H9 (cell line): ENCODE measurements at regions not wholly inside any gene's neighbourhood (a gene's known extent, or its start where the extent isn't known, plus 50 kb on each side); places are given as distances from the start of the nearest gene placed in this dataset.

Experiments used
- DNase-seq: peaks from one replicate; pipeline ENCODE4 v3.0.0-alpha.2; 2017
- H2AFZ ChIP-seq: one replicate; pipeline ENCODE4 v1.6.1; 2013; ENCODE audit warnings: mild to moderate bottlenecking, low read length, control low read depth, moderate library complexity
- H2AK5ac ChIP-seq: 2 replicates; pipeline ENCODE4 v1.6.1; 2013; ENCODE audit warnings: low read length, control low read depth, mixed read lengths; ENCODE audit not compliant: insufficient read length
- H2BK120ac ChIP-seq: one replicate; pipeline ENCODE4 v1.6.1; 2013; ENCODE audit warnings: low read depth, mild to moderate bottlenecking, low read length, control low read depth, inconsistent platforms; ENCODE audit not compliant: poor library complexity, severe bottlenecking
- H2BK12ac ChIP-seq: 2 replicates; pipeline ENCODE4 v1.6.1; 2013; ENCODE audit warnings: low read length, control low read depth, mixed read lengths, low read depth; ENCODE audit not compliant: insufficient read length
- H2BK15ac ChIP-seq: 2 replicates; pipeline ENCODE4 v1.6.1; 2013; ENCODE audit warnings: low read depth, low read length, control low read depth
- H2BK20ac ChIP-seq: one replicate; pipeline ENCODE4 v1.6.1; 2013; ENCODE audit warnings: low read depth, mild to moderate bottlenecking, low read length, control low read depth, inconsistent platforms; ENCODE audit not compliant: poor library complexity, severe bottlenecking
- H2BK5ac ChIP-seq: 2 replicates; pipeline ENCODE4 v1.6.1; 2013; ENCODE audit warnings: low read length, control low read depth, mixed read lengths; ENCODE audit not compliant: insufficient read length
- H3K14ac ChIP-seq: 2 replicates; pipeline ENCODE4 v1.6.1; 2013; ENCODE audit warnings: low read length, control low read depth; ENCODE audit not compliant: insufficient read depth
- H3K18ac ChIP-seq: 2 replicates; pipeline ENCODE4 v1.6.1; 2013; ENCODE audit warnings: low read depth, mild to moderate bottlenecking, mixed read lengths, low read length, control low read depth; ENCODE audit not compliant: insufficient read length
- H3K23ac ChIP-seq: 2 replicates; pipeline ENCODE4 v1.6.1; 2013; ENCODE audit warnings: low read length, control low read depth, mixed read lengths, low read depth; ENCODE audit not compliant: insufficient read length
- H3K23me2 ChIP-seq: 2 replicates; pipeline ENCODE4 v1.6.1; 2013; ENCODE audit warnings: low read depth, mild to moderate bottlenecking, mixed read lengths, low read length, control low read depth; ENCODE audit not compliant: insufficient read length, poor library complexity, severe bottlenecking
- H3K27ac ChIP-seq: 2 replicates; pipeline ENCODE4 v1.5.1; 2013; ENCODE audit warnings: low read length, control low read depth, mixed read lengths, low read depth; ENCODE audit not compliant: insufficient read length
- H3K27me3 ChIP-seq: 2 replicates; pipeline ENCODE4 v1.6.1; 2013; ENCODE audit warnings: low read length, control low read depth, inconsistent platforms; ENCODE audit not compliant: insufficient read depth
- H3K4ac ChIP-seq: 2 replicates; pipeline ENCODE4 v1.6.1; 2013; ENCODE audit warnings: low read depth, mild to moderate bottlenecking, control low read depth, inconsistent platforms, low read length, moderate library complexity
- H3K4me1 ChIP-seq: 2 replicates; pipeline ENCODE4 v1.6.1; 2013; ENCODE audit warnings: low read length, control low read depth, inconsistent platforms; ENCODE audit not compliant: insufficient read depth
- H3K4me2 ChIP-seq: 2 replicates; pipeline ENCODE4 v1.6.1; 2013; ENCODE audit warnings: low read length, control low read depth, mixed read lengths; ENCODE audit not compliant: insufficient read length, insufficient read depth
- H3K56ac ChIP-seq: 2 replicates; pipeline ENCODE4 v1.6.1; 2013; ENCODE audit warnings: low read depth, mild to moderate bottlenecking, mixed read lengths, low read length, control low read depth; ENCODE audit not compliant: insufficient read length
- H3K79me1 ChIP-seq: 2 replicates; pipeline ENCODE4 v1.6.1; 2013; ENCODE audit warnings: low read depth, mild to moderate bottlenecking, moderate library complexity, low read length, control low read depth, inconsistent platforms; ENCODE audit not compliant: insufficient read depth, poor library complexity, severe bottlenecking
- H3K79me2 ChIP-seq: 2 replicates; pipeline ENCODE4 v1.6.1; 2013; ENCODE audit warnings: low read length, control low read depth, inconsistent platforms; ENCODE audit not compliant: insufficient read depth
- H3K9ac ChIP-seq: 2 replicates; pipeline ENCODE4 v1.6.1; 2013; ENCODE audit warnings: low read length, control low read depth, mixed read lengths; ENCODE audit not compliant: insufficient read length; ENCODE audit errors: extremely low read depth
- H3K9me3 ChIP-seq: one replicate; pipeline ENCODE4 v1.6.1; 2013; ENCODE audit warnings: low read depth, low read length, inconsistent platforms; ENCODE audit not compliant: control insufficient read depth
- H3T11ph ChIP-seq: one replicate; pipeline ENCODE4 v1.6.1; 2013; ENCODE audit warnings: mild to moderate bottlenecking, low read length, control low read depth, inconsistent platforms
- H4K20me1 ChIP-seq: one replicate; pipeline ENCODE4 v1.6.1; 2013; ENCODE audit not compliant: control insufficient read depth, insufficient read length, insufficient read depth
- H4K5ac ChIP-seq: 2 replicates; pipeline ENCODE4 v1.6.1; 2013; ENCODE audit warnings: low read depth, mild to moderate bottlenecking, mixed read lengths, low read length, control low read depth; ENCODE audit not compliant: insufficient read length
- H4K8ac ChIP-seq: replicated peaks from 2 replicates; pipeline ENCODE4 v1.6.1; 2013; ENCODE audit warnings: low read length, control low read depth, mixed read lengths, low read depth; ENCODE audit not compliant: insufficient read length
- H4K91ac ChIP-seq: 2 replicates; pipeline ENCODE4 v1.6.1; 2013; ENCODE audit warnings: low read depth, mild to moderate bottlenecking, moderate library complexity, mixed read lengths, low read length, control low read depth; ENCODE audit not compliant: insufficient read length
- H3K27ac Mint-ChIP-seq, 3 experiments: 2 replicates in 2 of 3; 3 replicates in 1 of 3; pipeline ENCODE4 v1.8.0; 2020 to 2021; ENCODE audit warnings: mixed read lengths in 3 of 3, mild to moderate bottlenecking in 1 of 3, moderate library complexity in 1 of 3
- H3K27me3 Mint-ChIP-seq: 2 replicates; pipeline ENCODE4 v1.8.0; 2021; ENCODE audit warnings: low read depth, mild to moderate bottlenecking, moderate library complexity, mixed read lengths
- H3K36me3 Mint-ChIP-seq, 3 experiments: 2 replicates in 2 of 3; 3 replicates in 1 of 3; pipeline ENCODE4 v1.8.0; 2020 to 2021; ENCODE audit warnings: low read depth in 3 of 3, mixed read lengths in 3 of 3; ENCODE audit not compliant: insufficient read depth in 1 of 3
- H3K4me1 Mint-ChIP-seq, 2 experiments: 2 replicates each; pipeline ENCODE4 v1.8.0; 2020; ENCODE audit warnings: mixed read lengths in 2 of 2
- H3K4me3 Mint-ChIP-seq, 2 experiments: 2 replicates in 1 of 2; 3 replicates in 1 of 2; pipeline ENCODE4 v1.8.0; 2020 to 2021; ENCODE audit warnings: mild to moderate bottlenecking in 2 of 2, mixed read lengths in 2 of 2, moderate library complexity in 1 of 2
- H3K9me3 Mint-ChIP-seq, 2 experiments: 2 replicates in 1 of 2; 3 replicates in 1 of 2; pipeline ENCODE4 v1.8.0; 2020; ENCODE audit warnings: mild to moderate bottlenecking in 2 of 2, mixed read lengths in 2 of 2, moderate library complexity in 1 of 2
- CTCF ChIP-seq: fragments of 200-600 bp; sonication (generic); conservative IDR thresholded peaks from 3 replicates; pipeline ENCODE4 v1.8.0; 2021; ENCODE audit warnings: antibody characterized with exemption, mild to moderate bottlenecking
- WGBS: extraction: QIAGEN DNeasy Blood & Tissue Kit; methylation state at CpG from one replicate; pipeline ENCODE4 v1.1.7; 2013; ENCODE audit warnings: missing lambda C conversion rate, low lambda C conversion rate, mixed read lengths; ENCODE audit not compliant: insufficient read length; ENCODE audit errors: extremely low coverage; 5-methylcytosine and 5-hydroxymethylcytosine counted together

- peaks cover 0 to 4% (median 3%) of the 10 kb centered on the region in 3 experiments; a peak in 4 of 7 replicates for H3K36me3 Mint-ChIP-seq
- no peaks in the 10 kb centered on the region for H4K20me1 ChIP-seq
- peaks cover 0 to 4% of the 10 kb centered on the region in 2 experiments; a peak in 3 of 5 replicates for H3K9me3 Mint-ChIP-seq
- no peak overlapping the region for H3K23ac ChIP-seq
- no peaks in the 10 kb centered on the region for H3K79me1 ChIP-seq
- H3K4me2 ChIP-seq: no peak overlapping the region
- H2BK20ac ChIP-seq: no peak overlapping the region
- no peak overlapping the region for H3T11ph ChIP-seq
- no peak overlapping the region for H3K27ac Mint-ChIP-seq
- no peak overlapping the region for H2BK5ac ChIP-seq
- H2AFZ ChIP-seq: no peak overlapping the region
- no peaks in the 10 kb centered on the region for H3K27me3 ChIP-seq
- no peak overlapping the region for H4K91ac ChIP-seq
- no peak overlapping the region for H3K56ac ChIP-seq
- no peaks in the 10 kb centered on the region for H3K9me3 ChIP-seq
- no peaks in the 10 kb centered on the region for H3K27me3 Mint-ChIP-seq
- no peak overlapping the region for H2BK15ac ChIP-seq
- no CpG with 5 or more reads among the region's 42 CpGs for WGBS
- no peak overlapping the region for H3K18ac ChIP-seq
- no peaks in the 10 kb centered on the region for H3K79me2 ChIP-seq
- TF ChIP-seq CTCF: no peak
- H3K4ac ChIP-seq: no peak overlapping the region
- no peak overlapping the region for H4K8ac ChIP-seq
- no peak overlapping the region for H3K27ac ChIP-seq
- H3K4me3 Mint-ChIP-seq: no peak overlapping the region
- no peak overlapping the region for H4K5ac ChIP-seq
- no peak for DNase-seq
- H2AK5ac ChIP-seq: no peak overlapping the region
- no peak overlapping the region; the same call in 1 of the 2 replicates for H3K14ac ChIP-seq
- no peak overlapping the region for H3K9ac ChIP-seq
- H2BK12ac ChIP-seq: no peak overlapping the region
- H2BK120ac ChIP-seq: no peak overlapping the region
- H3K4me1 Mint-ChIP-seq: no peaks in the 10 kb centered on the region
- no peaks in the 10 kb centered on the region for H3K4me1 ChIP-seq
- no peaks in the 10 kb centered on the region for H3K23me2 ChIP-seq
Measured at GRCh38 chr4:136812100-136812880, 720.0 kb downstream of the PCDH18 start.
